ENCODE measurements at regions not wholly inside any gene's neighbourhood (a gene's known extent, or its start where the extent isn't known, plus 50 kb on each side); places are given as distances from the start of the nearest gene placed in this dataset.
"Not testable (repeated sequence)": the region's sequence is repeated elsewhere in the genome, so short reads cannot be mapped to it uniquely, and the experiment has no call there.

GRCh38 chr1:173297798-173298391, 90.8 kb upstream of the TNFSF4 start:
- H3K4me3 ChIP-seq (ENCODE audit: low read length): no peak overlapping the region
- DNase-seq (ENCODE audit: low read depth, low spot score): no peak

- DNase-seq (ENCODE audit: low read depth, low spot score): no peak
Measured at GRCh38 chr1:173300061-173301044, 93.2 kb upstream of the TNFSF4 start.

GRCh38 chr1:173301507-173301906, 94.4 kb upstream of the TNFSF4 start:
- H3K4me3 ChIP-seq (ENCODE audit: low read length): no peak overlapping the region
- no peak for DNase-seq (ENCODE audit: low read depth, low spot score)

More at GRCh38 chr1:173300061-173301044, 93.2 kb upstream of the TNFSF4 start:
- H3K4me3 ChIP-seq (ENCODE audit: low read length): no peak overlapping the region

GRCh38 chr1:173302366-173302765, 95.2 kb upstream of the TNFSF4 start:
- no peak for DNase-seq (ENCODE audit: low read depth, low spot score)
- H3K4me3 ChIP-seq (ENCODE audit: low read length): no peak overlapping the region

- no peak for DNase-seq (ENCODE audit: low read depth, low spot score)
Measured at GRCh38 chr1:173302890-173303829, 96.0 kb upstream of the TNFSF4 start.

GRCh38 chr1:173303984-173304383, 96.9 kb upstream of the TNFSF4 start:
- no peak for DNase-seq (ENCODE audit: low read depth, low spot score)
- no peak overlapping the region for H3K4me3 ChIP-seq (ENCODE audit: low read length)

More at GRCh38 chr1:173302890-173303829, 96.0 kb upstream of the TNFSF4 start:
- no peak overlapping the region for H3K4me3 ChIP-seq (ENCODE audit: low read length)

- H3K4me3 ChIP-seq (ENCODE audit: low read length): no peak overlapping the region
- no peak for DNase-seq (ENCODE audit: low read depth, low spot score)
Measured at GRCh38 chr1:173304529-173305227, 97.5 kb upstream of the TNFSF4 start.

- no peak for DNase-seq (ENCODE audit: low read depth, low spot score)
- H3K4me3 ChIP-seq (ENCODE audit: low read length): no peak overlapping the region
Measured at GRCh38 chr1:173307845-173308244, 100.7 kb upstream of the TNFSF4 start.

- no peak for DNase-seq (ENCODE audit: low read depth, low spot score)
Measured at GRCh38 chr1:173314656-173315055, 107.5 kb upstream of the TNFSF4 start.

GRCh38 chr1:173315296-173315695, 108.2 kb upstream of the TNFSF4 start:
- H3K4me3 ChIP-seq (ENCODE audit: low read length): no peak overlapping the region
- peak; percentile 29 for DNase-seq (ENCODE audit: low read depth, low spot score)

More at GRCh38 chr1:173314656-173315055, 107.5 kb upstream of the TNFSF4 start:
- H3K4me3 ChIP-seq (ENCODE audit: low read length): no peak overlapping the region

GRCh38 chr1:173318788-173319187, 111.7 kb upstream of the TNFSF4 start:
- DNase-seq (ENCODE audit: low read depth, low spot score): no peak
- H3K4me3 ChIP-seq (ENCODE audit: low read length): no peak overlapping the region

GRCh38 chr1:173324352-173324751, 117.2 kb upstream of the TNFSF4 start:
- H3K4me3 ChIP-seq (ENCODE audit: low read length); DNase-seq (ENCODE audit: low read depth, low spot score): not testable (repeated sequence)

GRCh38 chr1:173327987-173328386, 120.9 kb upstream of the TNFSF4 start:
- not testable (repeated sequence) for DNase-seq (ENCODE audit: low read depth, low spot score); H3K4me3 ChIP-seq (ENCODE audit: low read length)

GRCh38 chr1:173328961-173329360, 121.8 kb upstream of the TNFSF4 start:
- no peak overlapping the region for H3K4me3 ChIP-seq (ENCODE audit: low read length)
- DNase-seq (ENCODE audit: low read depth, low spot score): no peak

GRCh38 chr1:173329726-173330125, 122.6 kb upstream of the TNFSF4 start:
- H3K4me3 ChIP-seq (ENCODE audit: low read length): no peak overlapping the region
- no peak for DNase-seq (ENCODE audit: low read depth, low spot score)

- DNase-seq (ENCODE audit: low read depth, low spot score): no peak
Measured at GRCh38 chr1:173330149-173330951, 123.2 kb upstream of the TNFSF4 start.

GRCh38 chr1:173330952-173331548, 123.9 kb upstream of the TNFSF4 start:
- not testable (repeated sequence) for DNase-seq (ENCODE audit: low read depth, low spot score); H3K4me3 ChIP-seq (ENCODE audit: low read length)

More at GRCh38 chr1:173330149-173330951, 123.2 kb upstream of the TNFSF4 start:
- H3K4me3 ChIP-seq (ENCODE audit: low read length): no peak overlapping the region

Measured in Jurkat, Clone E6-1 (cell line).